Choroid plexus epithelial cell (primary cell): ENCODE measurements at regions not wholly inside any gene's neighbourhood (a gene's known extent, or its start where the extent isn't known, plus 50 kb on each side); places are given as distances from the start of the nearest gene placed in this dataset.
"Not testable (repeated sequence)": the region's sequence is repeated elsewhere in the genome, so short reads cannot be mapped to it uniquely, and the experiment has no call there.

Experiments
- DNase-seq: peaks from one replicate; pipeline ENCODE4 v3.0.0-alpha.2; 2010; ENCODE audit warnings: low read depth
- H3K4me3 ChIP-seq: 2 replicates; pipeline ENCODE4 v1.5.1; 2011; ENCODE audit warnings: low read depth, mild to moderate bottlenecking, control low read depth, low read length, moderate library complexity
- TF ChIP-seq, protein P1 (sequence below): conservative IDR thresholded peaks from 2 replicates; pipeline ENCODE4 v1.5.1; 2011; ENCODE audit warnings: low read depth, mild to moderate bottlenecking, control low read depth, inconsistent platforms, low read length, moderate library complexity

DNA sequence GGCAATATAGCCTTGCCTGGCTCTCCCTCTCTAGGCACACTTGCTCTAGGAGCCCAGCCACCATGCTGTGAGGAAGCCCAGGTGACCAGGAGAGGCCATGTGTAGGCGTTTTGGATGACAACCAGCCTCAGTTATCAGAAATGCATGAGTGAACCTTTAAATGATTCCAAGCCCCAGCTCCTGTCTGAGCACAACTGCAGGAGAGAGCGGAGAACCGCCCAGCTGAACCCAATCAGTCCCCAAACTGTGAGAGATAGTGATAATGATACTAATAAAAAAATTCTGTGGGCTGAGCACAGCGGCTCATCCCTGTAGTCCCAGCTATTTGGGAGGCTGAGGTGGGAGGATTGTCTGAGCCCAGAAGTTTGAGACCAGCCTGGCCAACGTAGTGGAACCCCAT is 83.8 kb upstream of the TOX2 start:
- H3K4me3 ChIP-seq: no peak overlapping the region
- TF ChIP-seq, protein P1, sequence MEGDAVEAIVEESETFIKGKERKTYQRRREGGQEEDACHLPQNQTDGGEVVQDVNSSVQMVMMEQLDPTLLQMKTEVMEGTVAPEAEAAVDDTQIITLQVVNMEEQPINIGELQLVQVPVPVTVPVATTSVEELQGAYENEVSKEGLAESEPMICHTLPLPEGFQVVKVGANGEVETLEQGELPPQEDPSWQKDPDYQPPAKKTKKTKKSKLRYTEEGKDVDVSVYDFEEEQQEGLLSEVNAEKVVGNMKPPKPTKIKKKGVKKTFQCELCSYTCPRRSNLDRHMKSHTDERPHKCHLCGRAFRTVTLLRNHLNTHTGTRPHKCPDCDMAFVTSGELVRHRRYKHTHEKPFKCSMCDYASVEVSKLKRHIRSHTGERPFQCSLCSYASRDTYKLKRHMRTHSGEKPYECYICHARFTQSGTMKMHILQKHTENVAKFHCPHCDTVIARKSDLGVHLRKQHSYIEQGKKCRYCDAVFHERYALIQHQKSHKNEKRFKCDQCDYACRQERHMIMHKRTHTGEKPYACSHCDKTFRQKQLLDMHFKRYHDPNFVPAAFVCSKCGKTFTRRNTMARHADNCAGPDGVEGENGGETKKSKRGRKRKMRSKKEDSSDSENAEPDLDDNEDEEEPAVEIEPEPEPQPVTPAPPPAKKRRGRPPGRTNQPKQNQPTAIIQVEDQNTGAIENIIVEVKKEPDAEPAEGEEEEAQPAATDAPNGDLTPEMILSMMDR: no peak
- DNase-seq: no peak

GRCh38 chr20:43829951-43830690 is 84.5 kb upstream of the TOX2 start:
- DNase-seq: no peak
- TF ChIP-seq, protein P1: no peak
- H3K4me3 ChIP-seq: no peak overlapping the region

DNA sequence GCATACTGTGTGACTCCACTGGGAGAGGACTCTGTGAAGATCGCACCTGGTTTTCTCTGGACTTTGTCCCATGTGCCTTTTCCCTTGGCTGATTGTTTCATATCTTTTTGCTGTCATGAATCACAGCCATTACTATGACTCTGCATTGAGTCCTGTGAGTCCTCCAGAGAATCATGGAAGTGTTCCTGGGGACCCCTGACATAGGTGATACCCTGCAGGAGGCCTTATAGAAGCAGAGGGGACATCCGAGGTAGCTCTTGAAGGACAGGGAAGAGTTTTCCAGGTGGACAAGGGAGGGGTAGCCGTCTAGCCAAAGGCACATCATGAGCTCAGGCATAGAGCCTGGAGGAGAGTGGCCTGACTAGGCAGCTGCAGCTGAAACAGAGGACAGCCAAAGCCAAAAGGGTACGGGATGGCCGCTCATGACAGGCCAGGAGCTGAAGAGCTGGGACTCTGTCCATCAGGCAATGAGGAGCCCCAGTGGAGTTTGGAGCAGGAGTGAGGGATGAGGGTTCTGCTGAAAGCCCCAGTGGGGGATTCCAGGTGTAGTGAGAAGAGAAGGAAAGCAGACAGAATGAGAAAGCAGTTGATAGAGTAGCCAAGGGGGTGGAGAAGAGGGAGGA is 86.6 kb upstream of the TOX2 start:
- H3K4me3 ChIP-seq: no peak overlapping the region
- TF ChIP-seq, protein P1: no peak
- DNase-seq: no peak

DNA sequence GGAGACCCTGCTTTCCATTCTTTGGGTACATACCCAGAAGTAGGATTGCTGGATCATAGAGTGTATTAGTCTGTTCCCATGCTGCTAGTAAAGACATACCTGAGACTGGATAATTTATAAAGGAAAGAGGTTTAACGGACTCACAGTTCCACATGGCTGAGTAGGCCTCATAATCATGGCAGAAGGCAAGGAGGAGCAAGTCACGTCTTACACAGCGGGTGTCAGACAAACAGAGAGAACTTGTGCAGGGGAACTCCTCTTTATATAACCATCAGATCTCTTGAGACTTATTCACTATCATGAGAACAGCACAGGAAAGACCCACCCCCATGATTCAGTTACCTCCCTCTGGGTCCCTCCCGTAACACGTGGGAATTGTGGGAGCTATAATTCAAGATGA is 87.7 kb upstream of the TOX2 start:
- DNase-seq: not testable (repeated sequence)

GRCh38 chr20:43825581-43825980 is 89.1 kb upstream of the TOX2 start:
- H3K4me3 ChIP-seq: no peak overlapping the region
- TF ChIP-seq, protein P1: no peak
- DNase-seq: no peak

More for the DNA sequence above, 87.7 kb upstream of the TOX2 start:
- not testable (repeated sequence) for H3K4me3 ChIP-seq

GRCh38 chr20:43825051-43825402 is 89.6 kb upstream of the TOX2 start:
- no peak for DNase-seq
- no peak overlapping the region for H3K4me3 ChIP-seq
- TF ChIP-seq, protein P1: no peak

- TF ChIP-seq, protein P1: no peak
- DNase-seq: peak; percentile 60
- no peak overlapping the region for H3K4me3 ChIP-seq
These were observed 90.2 kb upstream of the TOX2 start for GRCh38 chr20:43824309-43825050.
